Nephron (organoid): ENCODE measurements at regions not wholly inside any gene's neighbourhood (a gene's known extent, or its start where the extent isn't known, plus 50 kb on each side); places are given as distances from the start of the nearest gene placed in this dataset.
"Not testable (repeated sequence)": the region's sequence is repeated elsewhere in the genome, so short reads cannot be mapped to it uniquely, and the experiment has no call there.

Experiments
- H3K27ac Mint-ChIP-seq, 3 experiments: 2 replicates each; pipeline ENCODE4 v1.8.0; 2020; ENCODE audit warnings: mixed read lengths in 3 of 3, mild to moderate bottlenecking in 2 of 3, moderate library complexity in 1 of 3
- H3K27me3 Mint-ChIP-seq: 2 replicates; pipeline ENCODE4 v1.8.0; 2021; ENCODE audit warnings: low read depth, mild to moderate bottlenecking, moderate library complexity, mixed read lengths
- H3K36me3 Mint-ChIP-seq: 2 replicates; pipeline ENCODE4 v1.8.0; 2020; ENCODE audit warnings: low read depth, mixed read lengths
- H3K4me1 Mint-ChIP-seq: 2 replicates; pipeline ENCODE4 v1.8.0; 2020; ENCODE audit warnings: mixed read lengths
- H3K4me3 Mint-ChIP-seq, 3 experiments: 2 replicates each; pipeline ENCODE4 v1.8.0; 2020; ENCODE audit warnings: mild to moderate bottlenecking in 3 of 3, mixed read lengths in 3 of 3, moderate library complexity in 2 of 3
- H3K9me3 Mint-ChIP-seq: 2 replicates; pipeline ENCODE4 v1.8.0; 2020; ENCODE audit warnings: mixed read lengths
- CTCF ChIP-seq, 3 experiments: fragments of 200-600 bp; sonication (generic); IDR thresholded peaks; one replicate each; pipeline ENCODE4 v1.5.0; 2021; ENCODE audit warnings: antibody characterized with exemption in 3 of 3; ENCODE audit not compliant: unreplicated experiment in 3 of 3

GRCh38 chr11:97570636-97571035 is 1180.8 kb downstream of the JRKL start:
- Mint-ChIP-seq H3K4me3 (no peak overlapping the region), H3K36me3 (no peaks in the 10 kb centered on the region), H3K4me1 (no peaks in the 10 kb centered on the region), H3K9me3 (peaks cover 14% of the 10 kb centered on the region), H3K27ac (no peak overlapping the region), H3K27me3 (no peaks in the 10 kb centered on the region)
- TF ChIP-seq CTCF (IDR thresholded peaks at IDR 0.05; ENCODE audit: unreplicated experiment in 3 of 3), result no peak

GRCh38 chr11:97573771-97574170 is 1184.0 kb downstream of the JRKL start:
- not testable (repeated sequence) for H3K4me1 Mint-ChIP-seq, H3K9me3 Mint-ChIP-seq, H3K36me3 Mint-ChIP-seq, H3K27ac Mint-ChIP-seq, H3K4me3 Mint-ChIP-seq, H3K27me3 Mint-ChIP-seq

- no peaks in the 10 kb centered on the region for H3K4me1 Mint-ChIP-seq
- H3K36me3 Mint-ChIP-seq, result no peaks in the 10 kb centered on the region
- no peak overlapping the region for H3K27ac Mint-ChIP-seq
- H3K9me3 Mint-ChIP-seq, result peaks cover 4% of the 10 kb centered on the region
- TF ChIP-seq CTCF (IDR thresholded peaks at IDR 0.05; ENCODE audit: unreplicated experiment in 3 of 3), result no peak
- no peaks in the 10 kb centered on the region for H3K27me3 Mint-ChIP-seq
- no peak overlapping the region for H3K4me3 Mint-ChIP-seq
Observed at GRCh38 chr11:97574976-97575665, 1185.3 kb downstream of the JRKL start.

- H3K27me3 Mint-ChIP-seq, result no peaks in the 10 kb centered on the region
- no peaks in the 10 kb centered on the region for H3K4me1 Mint-ChIP-seq
- H3K36me3 Mint-ChIP-seq, result no peaks in the 10 kb centered on the region
- no peak overlapping the region for H3K27ac Mint-ChIP-seq
- H3K4me3 Mint-ChIP-seq, result no peak overlapping the region
- no peak for TF ChIP-seq CTCF (IDR thresholded peaks at IDR 0.05; ENCODE audit: unreplicated experiment in 3 of 3)
- peaks cover 22% of the 10 kb centered on the region for H3K9me3 Mint-ChIP-seq
Observed at GRCh38 chr11:97607291-97608000, 1217.6 kb downstream of the JRKL start.

- no peaks in the 10 kb centered on the region for H3K4me1 Mint-ChIP-seq
- peaks cover 24% of the 10 kb centered on the region for H3K9me3 Mint-ChIP-seq
- no peak overlapping the region for H3K4me3 Mint-ChIP-seq
- H3K27me3 Mint-ChIP-seq, result no peaks in the 10 kb centered on the region
- H3K27ac Mint-ChIP-seq, result no peak overlapping the region
- H3K36me3 Mint-ChIP-seq, result no peaks in the 10 kb centered on the region
- TF ChIP-seq CTCF (IDR thresholded peaks at IDR 0.05; ENCODE audit: unreplicated experiment in 3 of 3), result no peak
Observed at GRCh38 chr11:97610000-97610399, 1220.2 kb downstream of the JRKL start.

- Mint-ChIP-seq H3K9me3 (peaks cover 24% of the 10 kb centered on the region), H3K36me3 (no peaks in the 10 kb centered on the region), H3K4me3 (no peak overlapping the region), H3K27me3 (no peaks in the 10 kb centered on the region), H3K4me1 (no peaks in the 10 kb centered on the region), H3K27ac (no peak overlapping the region)
- TF ChIP-seq CTCF (IDR thresholded peaks at IDR 0.05; ENCODE audit: unreplicated experiment in 3 of 3), result no peak
Observed at GRCh38 chr11:97610854-97611253, 1221.0 kb downstream of the JRKL start.
